HG02885 (cell line): ENCODE measurements at regions not wholly inside any gene's neighbourhood (a gene's known extent, or its start where the extent isn't known, plus 50 kb on each side); places are given as distances from the start of the nearest gene placed in this dataset.

Source experiments
- ATAC-seq: cut with Tn5 transposase; IDR thresholded peaks from one replicate; pipeline ENCODE4 v1.9.1; 2021; ENCODE audit warnings: mild to moderate bottlenecking; ENCODE audit not compliant: unreplicated experiment, poor library complexity

DNA sequence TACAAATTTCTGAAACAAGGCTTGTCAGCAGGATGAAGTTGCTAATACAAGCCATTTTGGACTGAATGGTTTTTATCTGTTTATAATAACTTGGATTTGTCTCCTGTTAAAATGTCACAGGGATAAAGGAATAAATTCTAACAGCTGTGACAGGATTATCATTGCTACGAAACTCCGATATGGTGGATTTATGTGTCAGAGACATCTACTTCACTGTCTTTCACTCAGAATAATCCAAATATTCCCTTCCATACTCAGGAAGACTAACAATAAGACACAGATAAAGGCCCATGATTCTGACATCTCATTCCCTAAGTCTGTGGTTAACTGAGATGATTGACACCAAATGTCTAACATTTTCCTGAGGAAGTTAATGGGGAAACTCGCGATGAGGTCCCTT lies 529.8 kb upstream of the GOT2 start:
- ATAC-seq: no peak

DNA sequence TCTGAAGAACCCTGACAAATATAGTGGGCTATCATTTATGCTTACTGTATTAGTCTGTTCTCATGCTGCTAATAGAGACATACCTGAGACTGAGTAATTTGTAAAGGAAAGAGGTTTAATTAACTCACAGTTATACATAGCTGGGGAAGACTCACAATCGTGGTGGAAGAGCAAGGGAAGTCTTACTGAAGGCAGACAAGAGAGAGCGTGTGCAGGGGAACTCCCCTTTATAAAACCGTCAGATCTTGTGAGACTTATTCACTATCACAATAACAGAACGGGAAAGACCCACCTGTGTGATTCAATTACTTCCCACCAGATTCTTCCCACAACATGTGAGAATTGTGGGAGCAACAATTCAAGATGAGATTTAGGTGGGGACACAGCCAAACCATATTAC lies 526.8 kb upstream of the GOT2 start:
- ATAC-seq: no peak

GRCh38 chr16:59259950-59260319 lies 525.8 kb upstream of the GOT2 start:
- no peak for ATAC-seq

DNA sequence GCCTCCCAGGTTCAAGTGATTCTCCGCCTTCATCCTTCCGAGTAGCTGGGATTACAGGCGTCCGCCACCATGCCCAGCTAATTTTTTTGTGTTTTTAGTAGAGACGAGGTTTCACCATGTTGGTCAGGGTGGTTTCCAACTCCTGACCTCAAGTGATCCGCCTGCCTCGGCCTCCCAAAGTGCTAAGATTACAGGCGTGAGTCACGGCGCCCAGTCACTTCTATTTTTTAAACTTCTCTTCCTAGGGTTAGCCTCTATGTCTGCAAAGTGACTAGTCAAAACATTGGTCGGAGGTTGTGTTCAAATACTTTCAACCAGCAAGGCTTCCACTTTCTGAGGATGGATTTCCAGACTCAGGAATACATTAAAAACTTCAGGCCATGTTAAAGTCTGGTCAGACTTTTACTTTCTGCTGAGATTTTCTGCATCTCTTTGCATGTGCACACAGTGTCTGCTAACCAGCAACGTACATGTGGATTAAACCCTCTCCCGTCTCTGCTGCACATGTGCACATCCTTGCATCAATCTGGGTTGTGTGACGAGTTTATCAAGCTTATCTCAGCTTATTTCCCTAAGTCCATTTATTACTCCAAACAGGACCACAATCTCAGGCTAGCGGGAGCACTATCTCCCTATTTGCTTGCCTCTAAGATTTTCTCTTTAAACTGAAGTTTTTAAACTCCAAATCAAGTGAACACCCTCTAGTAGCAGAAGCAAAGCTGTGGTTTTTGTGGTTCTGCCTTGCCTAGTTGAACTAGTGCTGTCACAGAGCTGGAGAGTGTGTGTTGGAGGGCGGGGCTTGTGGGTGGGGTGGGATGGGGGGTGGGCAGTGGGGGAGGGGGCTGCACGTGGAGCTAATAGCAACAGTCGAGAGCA lies 525.2 kb upstream of the GOT2 start:
- no peak for ATAC-seq

DNA sequence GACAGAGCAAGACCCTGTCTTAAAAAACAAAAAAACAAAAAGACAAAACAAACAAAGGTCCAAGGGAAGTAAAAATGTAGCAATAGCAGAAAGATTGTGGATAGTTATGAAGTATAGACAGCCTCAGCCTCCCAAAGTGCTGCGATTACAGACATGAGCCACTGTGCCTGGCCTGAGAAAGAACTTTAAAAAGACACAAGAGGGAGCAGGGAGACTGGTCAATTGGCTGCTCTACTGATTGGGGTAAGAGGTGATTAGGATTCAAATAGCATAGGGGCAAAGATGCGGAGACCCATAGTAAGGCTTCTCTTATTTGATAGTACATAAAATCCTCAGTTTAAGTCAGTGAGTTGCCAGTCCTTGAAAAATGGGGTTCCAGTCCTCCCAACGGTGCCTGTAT lies 518.2 kb upstream of the GOT2 start:
- ATAC-seq: no peak

GRCh38 chr16:59249011-59249410 lies 514.9 kb upstream of the GOT2 start:
- ATAC-seq: no peak

- ATAC-seq: no peak
Observed at GRCh38 chr16:59242556-59242955, 508.4 kb upstream of the GOT2 start.

DNA sequence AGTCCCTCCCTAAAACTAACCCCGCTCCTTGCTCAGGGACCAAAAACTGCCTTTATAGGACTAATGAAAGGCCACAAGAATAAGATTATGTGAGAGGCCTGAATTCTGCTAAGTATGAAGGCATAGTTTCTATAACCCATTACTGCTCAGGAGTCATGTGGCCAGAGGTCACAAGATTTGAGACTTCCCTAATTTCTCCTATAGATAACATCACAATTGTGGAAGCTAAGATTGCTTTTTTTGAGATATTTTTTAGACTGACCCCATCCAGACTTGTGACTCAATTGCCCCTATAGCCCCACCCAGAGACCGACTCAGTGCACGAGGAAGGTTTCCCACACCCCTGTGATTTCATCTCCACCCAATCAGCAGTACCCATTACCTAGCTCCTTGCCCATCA lies 504.1 kb upstream of the GOT2 start:
- ATAC-seq: no peak

DNA sequence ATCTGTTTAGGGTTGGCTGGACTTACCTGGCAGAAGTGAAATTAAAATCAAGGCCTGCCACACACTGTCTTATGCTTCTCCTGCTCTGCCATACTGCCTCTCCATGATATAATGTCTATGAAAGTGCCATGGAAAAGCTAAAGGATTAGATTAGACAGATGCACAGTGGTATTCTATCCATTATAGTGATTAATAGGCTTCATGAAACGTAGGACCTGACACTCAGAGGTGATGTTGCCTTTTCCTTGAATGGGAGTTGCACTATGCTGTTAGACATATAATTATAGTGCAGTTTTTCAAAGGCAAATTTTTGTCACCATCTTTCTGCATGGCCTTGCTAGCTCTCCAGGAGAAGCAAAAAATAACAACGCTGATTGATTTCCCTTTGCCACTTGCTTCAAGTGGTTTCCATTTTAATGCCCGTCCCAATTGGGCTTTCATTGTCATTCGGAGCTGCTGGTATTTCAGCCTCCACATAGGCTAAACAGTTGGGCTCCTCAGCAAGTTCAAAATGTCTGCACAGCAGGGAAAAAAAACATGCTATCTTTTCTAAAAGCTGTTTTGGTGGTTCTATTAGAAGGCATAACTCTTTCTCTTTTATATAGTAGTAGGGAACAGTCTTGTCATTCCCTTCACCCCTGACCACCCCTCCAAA lies 502.8 kb upstream of the GOT2 start:
- no peak for ATAC-seq

DNA sequence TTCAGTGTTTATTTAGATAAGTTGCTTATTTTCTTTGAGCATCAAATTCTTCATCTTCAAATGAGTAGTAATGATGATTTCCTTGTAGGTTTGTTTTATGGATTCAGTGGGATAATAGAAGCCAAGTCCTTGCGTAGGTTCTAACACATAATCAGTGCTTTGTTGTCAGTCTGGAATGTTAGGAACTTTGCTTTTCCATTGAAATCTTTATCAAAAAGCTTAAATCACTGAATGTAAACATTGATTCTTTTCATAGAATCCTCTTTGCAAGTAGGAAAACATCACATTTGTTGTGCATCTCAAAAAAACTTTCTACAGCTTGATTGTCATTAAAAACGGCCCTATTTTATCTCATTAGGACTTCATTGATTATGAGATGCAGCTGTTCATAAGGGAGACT lies 490.3 kb upstream of the GOT2 start:
- no peak for ATAC-seq

DNA sequence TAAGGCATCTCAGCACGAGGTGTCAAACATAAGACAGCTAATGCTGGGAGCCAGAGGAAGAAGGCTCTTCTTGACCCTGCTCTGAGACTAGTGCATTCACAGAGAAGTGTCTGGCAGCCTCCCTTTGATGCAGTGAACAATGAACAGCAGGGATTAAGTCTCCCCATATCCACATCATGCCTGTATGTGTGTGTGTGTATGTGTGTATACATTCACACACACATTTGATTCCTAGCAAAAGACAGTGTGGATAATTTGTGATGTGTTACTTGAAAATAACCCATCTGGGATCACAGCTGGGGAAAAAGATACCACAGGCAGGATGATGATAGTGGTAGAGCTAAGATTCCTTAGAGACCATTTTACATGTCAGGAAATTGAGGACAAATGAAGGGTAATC lies 485.9 kb upstream of the GOT2 start:
- ATAC-seq: no peak

DNA sequence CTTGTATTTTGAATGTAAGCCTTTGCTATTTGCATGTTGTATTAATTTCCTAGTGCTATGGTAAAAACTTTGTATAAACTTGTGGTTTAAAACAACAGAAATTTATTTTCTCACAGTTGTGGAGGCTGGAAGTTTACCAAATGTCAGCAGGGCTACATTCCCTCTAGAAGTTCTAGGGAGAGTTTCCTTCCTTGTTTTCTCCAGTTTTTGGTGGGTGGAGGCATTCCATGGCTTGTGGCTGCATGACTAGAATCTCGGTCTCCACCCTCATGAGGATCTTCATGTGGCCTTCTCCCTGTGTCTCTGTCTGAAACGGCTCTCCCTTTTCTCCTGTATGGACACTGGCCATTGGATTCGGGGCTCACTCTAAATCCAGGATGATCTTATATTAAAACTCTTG lies 482.2 kb upstream of the GOT2 start:
- no peak for ATAC-seq

DNA sequence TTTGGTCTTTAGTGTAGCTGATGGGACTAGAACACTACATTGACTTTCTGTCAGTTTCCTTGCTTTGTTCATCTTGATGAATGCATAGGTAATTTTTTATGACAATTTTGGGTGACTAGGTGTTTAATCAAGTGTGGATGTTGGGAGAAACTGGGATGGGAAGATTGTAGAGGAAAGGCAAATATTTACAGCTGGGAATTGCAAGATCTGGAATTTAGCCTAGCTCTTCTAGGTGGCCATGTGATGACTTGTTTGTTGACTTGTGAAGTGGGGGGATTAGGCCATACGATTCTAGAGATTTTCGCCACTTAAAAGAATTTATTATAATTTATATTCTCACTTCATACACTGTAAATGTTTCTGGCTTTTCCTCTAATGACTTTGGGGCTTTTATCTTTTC lies 480.3 kb upstream of the GOT2 start:
- ATAC-seq: no peak

DNA sequence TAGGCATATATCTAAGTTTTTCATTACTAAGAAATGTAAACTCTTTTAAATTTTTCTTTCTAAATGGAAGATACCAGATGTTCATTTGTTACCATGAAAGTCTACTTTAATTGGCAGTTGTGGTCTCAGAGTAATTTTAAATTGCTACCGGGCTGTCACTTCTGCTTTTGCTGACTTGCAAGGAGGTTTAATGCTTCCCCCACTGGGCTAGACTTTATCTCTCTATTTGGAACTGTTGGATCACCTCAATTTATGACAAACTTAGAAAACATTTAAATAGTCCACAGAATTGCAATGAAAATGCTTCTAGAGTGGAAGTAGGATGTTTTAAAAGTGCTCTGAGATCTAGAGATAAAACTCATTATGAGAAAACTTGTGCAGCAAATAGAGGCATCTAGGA lies 479.8 kb upstream of the GOT2 start:
- ATAC-seq: no peak

- ATAC-seq: no peak
Observed at GRCh38 chr16:59212492-59213024, 478.4 kb upstream of the GOT2 start.

DNA sequence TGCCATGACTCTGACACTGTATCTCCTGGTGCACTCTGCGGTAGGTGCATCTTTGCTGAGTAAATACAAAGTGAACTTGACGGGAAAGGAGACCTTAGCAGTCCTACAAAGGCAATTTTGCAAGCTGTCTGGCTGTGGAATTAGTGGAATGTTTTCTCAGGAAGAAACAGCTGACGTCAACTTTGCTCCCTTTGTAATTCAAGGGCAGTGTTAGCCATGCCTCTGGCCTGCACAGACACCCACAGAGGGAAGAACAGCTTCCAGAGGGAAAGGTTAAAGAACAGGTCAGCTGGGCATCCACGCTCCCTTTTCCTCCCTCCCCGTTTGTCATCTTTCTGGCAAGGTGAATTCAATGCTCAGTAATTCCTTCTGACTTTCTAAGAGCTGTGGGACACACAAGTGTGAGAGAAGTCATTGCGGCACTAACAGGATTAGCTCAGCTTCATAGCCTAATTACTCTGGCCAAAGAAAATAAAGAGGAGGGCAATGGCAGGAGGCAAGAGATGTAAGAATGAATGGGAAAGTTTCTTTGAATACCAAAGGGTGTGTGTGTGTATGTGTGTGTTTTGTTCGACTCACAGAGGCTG lies 476.9 kb upstream of the GOT2 start:
- ATAC-seq: no peak

DNA sequence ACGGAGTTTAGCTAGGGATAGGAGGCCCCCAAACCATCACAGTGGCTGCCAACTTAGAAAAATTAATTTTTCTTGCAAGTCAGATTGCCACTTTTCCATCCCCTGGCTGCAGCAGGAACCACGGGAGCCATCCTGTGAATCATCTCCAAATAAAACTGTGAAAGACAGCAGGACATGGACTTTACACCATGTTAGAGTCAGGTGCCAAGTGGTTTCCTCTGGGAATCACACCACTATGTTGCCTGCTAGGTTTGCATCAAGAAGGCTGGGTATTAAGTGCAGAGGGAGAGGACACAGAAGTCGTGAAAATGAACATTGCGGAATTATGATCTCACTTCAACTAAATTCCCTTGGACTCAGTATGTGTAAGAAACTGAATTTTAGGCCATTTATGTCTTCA lies 471.3 kb upstream of the GOT2 start:
- no peak for ATAC-seq

DNA sequence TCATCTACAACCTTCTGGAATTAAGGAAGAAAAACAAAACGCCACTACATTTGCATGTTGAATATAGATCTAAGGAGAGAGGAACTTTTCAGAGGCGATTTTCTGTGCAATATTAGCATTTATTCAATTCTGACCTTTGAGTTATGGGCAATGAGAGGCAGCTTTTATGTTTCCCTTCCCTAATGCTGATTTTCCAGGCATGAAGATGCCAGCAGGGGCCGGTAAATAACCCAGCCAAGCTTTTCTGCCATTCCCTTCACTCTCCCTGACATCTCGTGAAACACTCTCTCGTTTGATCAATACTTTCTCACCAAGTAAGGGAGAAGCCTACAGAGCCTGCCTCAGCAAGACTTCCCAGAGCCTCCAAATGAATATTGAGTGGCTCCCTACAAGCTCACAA lies 470.5 kb upstream of the GOT2 start:
- ATAC-seq: no peak

DNA sequence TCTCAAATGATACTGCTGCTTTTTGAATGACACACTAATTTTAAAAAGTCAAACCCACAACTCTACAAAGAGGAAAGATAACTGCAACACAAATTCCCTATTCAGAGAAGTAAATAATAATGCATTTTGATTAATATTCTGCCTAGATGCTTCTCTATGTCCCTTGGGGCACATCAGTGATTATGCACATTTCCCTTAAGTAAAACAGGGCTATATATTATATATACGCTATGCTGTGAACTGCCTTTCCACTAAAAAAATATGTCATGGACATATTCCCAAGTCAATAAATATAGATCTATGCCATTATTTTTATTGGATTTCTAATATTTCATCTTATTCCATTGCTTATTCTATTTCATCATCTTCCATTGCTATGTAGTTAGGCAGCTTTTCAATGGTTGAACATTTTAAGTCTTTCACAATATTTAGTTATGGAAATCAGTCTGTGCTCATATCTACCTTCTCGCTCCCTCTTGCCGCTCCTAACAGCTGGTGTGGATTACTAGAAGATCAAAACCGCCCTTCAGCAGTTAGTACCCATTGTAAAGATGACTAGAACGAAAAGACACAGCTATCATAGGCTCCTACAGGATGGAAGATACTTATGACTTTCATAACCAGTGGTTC lies 468.2 kb upstream of the GOT2 start:
- no peak for ATAC-seq

DNA sequence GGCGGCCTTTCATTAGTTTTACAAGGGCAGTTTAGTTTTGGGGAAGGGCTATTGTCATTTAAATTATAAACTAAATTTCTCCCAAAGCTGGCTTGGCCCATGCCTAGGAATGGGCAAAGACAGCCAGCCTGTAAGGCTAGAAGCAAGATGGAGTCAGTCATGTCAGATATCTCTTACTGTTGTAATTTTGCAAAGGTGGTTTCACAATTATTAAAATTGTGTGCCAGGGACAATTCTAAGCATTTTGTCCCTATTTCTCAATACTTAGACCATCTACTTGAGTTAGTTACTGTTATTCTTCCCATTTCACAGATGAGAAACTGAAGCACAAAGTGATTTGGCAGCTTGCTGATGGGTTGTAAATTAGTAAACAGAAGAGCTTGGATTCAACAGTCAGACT lies 467.7 kb upstream of the GOT2 start:
- no peak for ATAC-seq

GRCh38 chr16:59201160-59201559 lies 467.0 kb upstream of the GOT2 start:
- ATAC-seq: no peak
